IgD-negative memory B cell (primary cell): ENCODE measurements at regions not wholly inside any gene's neighbourhood (a gene's known extent, or its start where the extent isn't known, plus 50 kb on each side); places are given as distances from the start of the nearest gene placed in this dataset.

Source experiments
- H3K27ac Mint-ChIP-seq, 3 donors: one replicate each; pipeline ENCODE4 v1.8.0; 2020 to 2022; ENCODE audit warnings: mild to moderate bottlenecking in 3 of 3, mixed read lengths in 3 of 3, moderate library complexity in 1 of 3
- H3K27me3 Mint-ChIP-seq: one replicate; pipeline ENCODE4 v1.8.0; 2021; ENCODE audit warnings: mixed read lengths
- H3K36me3 Mint-ChIP-seq: one replicate; pipeline ENCODE4 v1.8.0; 2020; ENCODE audit warnings: mild to moderate bottlenecking, mixed read lengths
- H3K4me1 Mint-ChIP-seq, 3 donors: one replicate each; pipeline ENCODE4 v1.8.0; 2020 to 2022; ENCODE audit warnings: mixed read lengths in 3 of 3, mild to moderate bottlenecking in 1 of 3
- H3K4me3 Mint-ChIP-seq, 4 donors: one replicate each; pipeline ENCODE4 v1.8.0; 2020 to 2022; ENCODE audit warnings: mild to moderate bottlenecking in 4 of 4, mixed read lengths in 4 of 4, moderate library complexity in 3 of 4
- H3K9me3 Mint-ChIP-seq, 3 donors: one replicate each; pipeline ENCODE4 v1.8.0; 2020 to 2021; ENCODE audit warnings: mixed read lengths in 3 of 3, mild to moderate bottlenecking in 1 of 3

DNA sequence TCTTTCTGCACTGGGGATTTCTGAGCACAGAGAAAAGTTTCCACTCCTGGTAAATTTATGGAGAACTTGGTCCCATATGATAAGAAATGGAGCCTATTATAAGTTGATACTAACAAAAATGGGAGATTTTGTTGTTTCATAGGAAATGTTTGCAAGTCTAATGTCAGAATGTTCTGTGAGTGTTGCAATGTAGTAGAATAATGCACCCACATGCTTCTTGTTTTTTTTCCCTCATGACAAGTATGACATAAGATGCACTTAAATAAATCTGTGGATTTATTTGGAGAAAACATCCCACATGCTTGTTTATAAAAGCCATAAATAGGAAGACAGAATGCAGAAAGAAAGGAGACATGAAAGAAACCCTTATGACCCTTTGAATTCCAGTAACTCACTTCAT, 50.8 kb upstream of the KCNJ6 start:
- Mint-ChIP-seq H3K4me1 (no peaks in the 10 kb centered on the region), H3K36me3 (no peaks in the 10 kb centered on the region), H3K27ac (no peak overlapping the region), H3K27me3 (no peaks in the 10 kb centered on the region), H3K4me3 (no peak overlapping the region), H3K9me3 (peaks cover 0 to 2% (median 0%) of the 10 kb centered on the region in 3 donors)

DNA sequence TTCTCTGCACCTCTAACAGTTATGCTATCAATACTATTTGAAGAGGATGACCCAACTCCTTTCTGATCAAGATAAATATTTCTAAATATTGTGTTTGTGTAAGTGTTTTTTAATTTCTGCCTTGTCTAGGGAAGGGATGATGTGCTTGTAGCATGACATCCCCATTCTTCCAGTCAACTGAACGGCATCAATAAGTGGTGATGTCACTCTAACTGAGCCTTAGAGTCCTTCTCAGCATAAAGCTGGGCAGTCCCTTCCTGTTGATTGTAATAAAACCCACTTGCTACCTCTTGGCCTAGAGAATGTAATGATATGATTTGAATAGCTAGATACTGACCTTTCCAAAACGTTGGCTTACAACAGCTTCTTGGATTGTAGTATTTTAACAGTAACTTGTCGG, 52.5 kb upstream of the KCNJ6 start:
- Mint-ChIP-seq H3K27me3 (no peaks in the 10 kb centered on the region), H3K9me3 (peaks cover 0 to 2% (median 0%) of the 10 kb centered on the region in 3 donors), H3K36me3 (no peaks in the 10 kb centered on the region), H3K27ac (no peak overlapping the region), H3K4me1 (no peaks in the 10 kb centered on the region), H3K4me3 (no peak overlapping the region)

DNA sequence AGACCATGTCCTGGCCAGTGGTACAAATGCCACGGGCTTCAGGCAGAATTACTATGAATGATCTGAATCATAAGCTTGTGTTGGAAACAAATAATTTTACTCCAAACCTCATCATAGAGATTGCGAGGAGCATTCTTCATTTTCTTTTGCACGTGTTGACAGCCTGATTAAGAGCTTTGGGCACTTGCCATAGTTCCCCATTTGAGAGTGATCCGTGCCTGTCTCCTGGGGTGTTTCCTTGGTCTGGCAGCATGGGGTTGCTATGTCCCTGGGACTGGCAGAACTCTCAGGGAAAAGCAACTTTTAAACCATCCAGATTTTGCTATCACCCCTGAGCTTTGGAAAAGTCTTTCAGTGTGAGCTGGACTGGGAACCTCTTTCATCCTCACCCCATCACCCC, 54.3 kb upstream of the KCNJ6 start:
- no peaks in the 10 kb centered on the region for H3K4me1 Mint-ChIP-seq
- H3K27me3 Mint-ChIP-seq = no peaks in the 10 kb centered on the region
- H3K27ac Mint-ChIP-seq = no peak overlapping the region
- no peak overlapping the region for H3K4me3 Mint-ChIP-seq
- no peaks in the 10 kb centered on the region for H3K36me3 Mint-ChIP-seq
- H3K9me3 Mint-ChIP-seq = peaks cover 0 to 6% (median 0%) of the 10 kb centered on the region in 3 donors

DNA sequence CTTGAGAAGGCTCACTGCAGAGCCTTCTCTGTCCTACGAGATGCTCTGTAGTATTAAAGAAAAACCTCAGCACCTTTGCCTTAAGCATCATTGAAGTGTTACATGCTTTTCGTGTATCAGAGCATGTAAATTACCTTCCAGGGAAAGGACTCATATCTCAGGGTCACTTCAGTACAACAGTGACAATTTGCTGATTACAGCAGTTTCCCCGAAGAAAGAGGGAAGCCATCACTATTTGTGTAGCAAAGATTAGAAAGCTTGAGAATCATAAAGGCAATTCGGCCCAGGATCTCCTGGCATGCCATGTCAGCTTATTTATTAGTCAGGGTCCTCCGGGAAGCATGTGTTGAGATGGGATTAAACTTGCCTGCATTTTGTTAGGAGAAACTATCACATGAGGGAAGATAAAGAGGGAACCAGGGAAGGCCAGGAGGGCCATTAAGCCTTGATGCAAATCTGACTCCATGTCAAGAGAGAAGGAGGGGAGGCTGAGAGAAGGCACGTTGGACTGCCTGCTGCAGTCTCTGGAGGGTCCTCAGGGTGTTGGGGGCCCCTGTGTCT, 55.2 kb upstream of the KCNJ6 start:
- Mint-ChIP-seq H3K27ac (no peak overlapping the region), H3K9me3 (peaks cover 0 to 6% (median 0%) of the 10 kb centered on the region in 3 donors), H3K4me3 (no peak overlapping the region), H3K4me1 (no peaks in the 10 kb centered on the region), H3K27me3 (no peaks in the 10 kb centered on the region), H3K36me3 (no peaks in the 10 kb centered on the region)

DNA sequence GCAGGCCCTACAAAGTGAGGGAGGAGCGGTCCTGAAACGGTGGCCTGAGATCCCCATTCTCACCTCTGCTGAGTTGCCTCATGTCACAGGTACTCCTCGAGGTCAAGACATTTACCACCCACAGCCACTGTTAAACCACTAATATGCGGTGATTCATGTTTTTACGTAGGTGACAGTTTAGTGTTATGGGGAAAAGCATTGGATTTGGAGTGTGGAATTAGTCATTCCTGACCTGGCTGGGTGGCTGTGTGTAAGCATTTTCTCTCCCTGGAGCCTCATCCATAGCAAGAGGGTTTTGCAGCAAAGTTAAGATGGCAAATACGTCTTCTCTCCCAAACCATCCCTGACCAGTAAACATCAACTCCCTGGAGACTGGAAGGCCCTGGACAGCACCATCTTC, 57.8 kb upstream of the KCNJ6 start:
- Mint-ChIP-seq H3K36me3 (no peaks in the 10 kb centered on the region), H3K4me1 (no peaks in the 10 kb centered on the region), H3K27me3 (no peaks in the 10 kb centered on the region), H3K27ac (no peak overlapping the region), H3K9me3 (peaks cover 0 to 6% (median 0%) of the 10 kb centered on the region in 3 donors), H3K4me3 (no peak overlapping the region)

DNA sequence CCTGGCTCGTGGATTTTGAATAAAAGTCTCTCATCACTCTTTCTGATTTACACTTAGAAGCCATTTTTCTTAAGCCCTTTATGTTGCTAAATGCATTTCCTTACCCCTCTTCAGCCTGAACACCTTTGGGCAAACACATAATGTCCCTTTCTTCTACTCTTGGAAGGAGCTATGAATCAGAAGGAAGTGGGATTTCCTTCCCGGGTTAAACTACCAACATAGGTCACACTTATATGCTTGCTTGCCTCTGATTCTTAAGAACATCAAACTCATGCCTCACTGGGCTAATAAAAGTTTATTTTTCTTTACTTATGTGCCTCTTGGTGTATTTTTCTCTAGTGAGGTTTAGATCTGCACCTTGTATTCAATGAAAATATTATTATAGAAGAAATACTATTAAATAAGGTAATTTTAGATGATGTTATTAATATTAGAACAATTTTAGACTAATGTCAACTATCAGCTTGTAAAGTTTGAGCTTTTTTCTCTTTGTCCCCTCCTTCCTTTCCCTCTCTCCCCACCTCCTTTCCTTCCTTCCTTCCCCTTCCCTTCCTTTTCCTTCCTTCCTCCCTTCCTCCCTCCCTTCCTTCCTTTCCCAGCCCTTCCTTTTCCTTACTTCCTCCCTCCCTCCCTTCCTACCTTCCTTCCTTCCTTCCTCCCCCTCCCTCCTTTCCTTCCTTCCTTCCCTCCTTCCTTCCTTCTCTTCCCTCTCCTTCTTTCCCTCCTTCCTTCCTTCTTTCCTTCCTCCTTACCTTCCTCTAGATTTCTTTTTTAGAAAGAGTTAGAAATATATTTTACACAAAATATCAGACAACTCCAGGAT, 66.5 kb upstream of the KCNJ6 start:
- H3K36me3 Mint-ChIP-seq = no peaks in the 10 kb centered on the region
- no peak overlapping the region for H3K4me3 Mint-ChIP-seq
- H3K9me3 Mint-ChIP-seq = peaks cover 0 to 4% (median 3%) of the 10 kb centered on the region in 3 donors
- H3K4me1 Mint-ChIP-seq = no peaks in the 10 kb centered on the region
- H3K27me3 Mint-ChIP-seq = no peaks in the 10 kb centered on the region
- no peak overlapping the region for H3K27ac Mint-ChIP-seq

DNA sequence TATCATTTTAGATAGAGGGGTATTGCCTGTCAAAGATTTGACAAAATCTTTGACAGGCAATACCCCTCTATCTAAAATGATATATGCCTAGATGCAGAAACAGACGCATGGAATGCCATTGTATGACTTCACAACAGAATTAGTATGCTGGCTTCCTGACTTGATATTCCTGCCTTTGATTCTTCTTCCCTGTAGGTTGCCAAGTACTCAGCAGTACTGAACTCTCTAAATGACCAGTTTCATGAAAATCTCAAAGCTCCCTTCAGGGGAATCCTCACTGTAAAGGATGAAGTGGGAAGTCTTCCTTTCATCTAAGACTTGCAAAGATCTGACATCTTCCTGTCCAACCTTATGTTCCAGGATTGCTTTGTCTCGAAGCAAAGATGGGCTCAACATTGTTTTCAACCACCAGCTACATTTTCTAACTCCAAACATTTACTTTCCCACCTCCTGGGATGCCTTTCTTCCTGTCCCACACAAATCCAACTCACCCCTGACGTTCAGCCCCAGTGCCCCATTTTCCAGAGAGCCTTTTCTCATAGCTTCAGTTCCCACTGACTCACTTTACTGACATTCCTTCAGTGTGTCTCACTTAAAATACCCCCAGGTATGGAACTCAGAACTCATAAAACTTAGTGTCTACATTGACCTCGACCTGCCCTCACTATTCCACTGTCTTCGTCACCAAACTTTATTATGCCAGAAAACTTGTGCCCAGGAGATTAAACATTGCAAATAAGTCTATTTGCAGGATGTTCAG, 67.3 kb upstream of the KCNJ6 start:
- Mint-ChIP-seq H3K9me3 (peaks cover 0 to 4% (median 3%) of the 10 kb centered on the region in 3 donors), H3K27me3 (no peaks in the 10 kb centered on the region), H3K36me3 (no peaks in the 10 kb centered on the region), H3K4me3 (no peak overlapping the region), H3K4me1 (no peaks in the 10 kb centered on the region), H3K27ac (no peak overlapping the region)

DNA sequence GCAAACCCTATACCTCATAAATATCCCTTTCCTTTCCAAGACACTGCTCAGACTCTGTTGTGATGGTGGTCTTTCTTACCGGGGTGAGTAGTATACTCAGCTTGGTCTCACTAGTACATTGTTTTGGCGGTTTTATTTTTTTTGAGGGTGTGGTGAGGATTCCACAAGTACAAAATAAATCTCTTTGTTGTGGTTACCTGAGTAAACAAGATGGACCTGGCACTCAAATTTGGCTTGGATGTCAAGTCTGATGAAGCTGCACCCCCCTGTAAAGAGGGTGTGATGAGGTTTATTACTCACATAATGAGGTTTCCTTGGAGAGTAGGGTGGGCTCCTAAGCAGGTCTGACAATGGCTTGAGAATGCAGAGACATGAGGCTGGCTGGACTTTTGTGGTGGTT, 68.2 kb upstream of the KCNJ6 start:
- no peaks in the 10 kb centered on the region for H3K36me3 Mint-ChIP-seq
- H3K4me1 Mint-ChIP-seq = no peaks in the 10 kb centered on the region
- H3K9me3 Mint-ChIP-seq = peaks cover 0 to 4% (median 3%) of the 10 kb centered on the region in 3 donors
- no peak overlapping the region for H3K4me3 Mint-ChIP-seq
- no peaks in the 10 kb centered on the region for H3K27me3 Mint-ChIP-seq
- no peak overlapping the region for H3K27ac Mint-ChIP-seq

DNA sequence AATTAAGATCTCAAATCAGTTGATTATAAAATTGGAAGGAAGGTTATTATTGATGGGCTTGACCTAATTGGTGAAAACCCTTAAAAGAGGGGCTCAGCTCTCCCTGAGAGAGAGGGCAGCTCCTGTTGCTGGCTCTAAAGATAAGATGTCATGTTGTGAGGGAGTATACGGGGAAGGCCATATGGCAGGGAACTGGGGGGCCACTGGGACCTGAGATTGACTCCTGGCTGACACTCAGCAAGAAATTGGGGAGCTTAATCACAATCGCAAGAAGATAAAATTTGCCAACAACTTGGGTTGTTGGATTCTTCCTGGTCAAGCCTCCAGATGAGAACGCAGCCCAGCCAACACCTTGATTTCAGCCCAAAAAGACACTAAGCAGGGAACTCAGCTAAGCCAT, 69.7 kb upstream of the KCNJ6 start:
- Mint-ChIP-seq H3K4me1 (no peaks in the 10 kb centered on the region), H3K27me3 (no peaks in the 10 kb centered on the region), H3K4me3 (no peak overlapping the region), H3K9me3 (peaks cover 0 to 6% (median 3%) of the 10 kb centered on the region in 3 donors), H3K27ac (no peak overlapping the region), H3K36me3 (no peaks in the 10 kb centered on the region)

DNA sequence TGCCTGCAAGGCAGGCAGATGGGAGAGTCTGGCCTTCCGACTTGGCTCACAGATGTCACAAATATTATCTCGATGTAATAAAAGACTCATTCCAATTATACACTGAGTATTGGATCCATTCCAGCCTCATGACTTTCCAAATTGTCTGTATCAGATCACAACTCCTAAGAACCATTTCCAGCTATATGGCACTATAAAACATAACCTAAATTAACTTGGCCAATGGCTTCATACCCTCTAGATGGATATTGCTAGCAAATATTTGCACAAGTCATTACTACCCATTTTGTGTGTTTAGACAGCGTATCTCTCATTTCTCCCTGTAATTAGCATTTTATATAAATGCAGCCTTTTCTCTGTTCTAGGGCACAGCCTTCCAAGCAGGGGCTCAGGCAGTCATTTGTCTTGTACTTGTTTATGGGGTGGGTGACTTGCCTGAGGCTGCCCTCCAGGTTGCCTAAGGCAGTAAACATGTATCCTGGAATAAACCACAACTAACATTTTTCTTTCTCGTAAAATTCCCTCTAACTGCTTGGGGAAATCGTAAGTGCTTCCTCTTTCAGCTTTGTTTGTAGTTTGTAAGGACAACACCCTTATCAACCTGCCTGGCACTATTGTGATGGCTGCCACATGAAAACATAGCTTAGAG, 70.6 kb upstream of the KCNJ6 start:
- Mint-ChIP-seq H3K36me3 (no peaks in the 10 kb centered on the region), H3K27me3 (no peaks in the 10 kb centered on the region), H3K4me3 (no peak overlapping the region), H3K9me3 (peaks cover 0 to 12% (median 3%) of the 10 kb centered on the region in 3 donors), H3K27ac (no peak overlapping the region), H3K4me1 (no peaks in the 10 kb centered on the region)

DNA sequence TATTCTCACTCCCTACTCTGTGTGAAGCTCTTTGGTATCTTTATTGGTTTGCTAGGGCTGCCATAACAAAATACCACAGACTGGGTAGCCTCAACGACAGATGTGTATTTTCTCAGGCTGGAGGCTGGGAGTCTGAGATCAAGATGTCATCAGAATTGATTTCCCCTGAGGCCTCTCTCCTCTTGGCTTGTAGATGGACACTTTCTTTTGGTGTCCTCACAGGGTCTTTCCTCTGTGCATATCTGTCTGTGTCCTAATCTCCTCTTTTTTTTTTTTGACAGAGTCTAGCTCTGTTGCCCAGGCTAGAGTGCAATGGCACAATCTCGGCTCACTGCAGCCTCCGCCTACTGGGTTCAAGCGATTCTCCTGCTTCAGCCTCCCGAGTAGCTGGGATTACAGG, 71.4 kb upstream of the KCNJ6 start:
- H3K4me3 Mint-ChIP-seq = no peak overlapping the region
- no peaks in the 10 kb centered on the region for H3K4me1 Mint-ChIP-seq
- no peaks in the 10 kb centered on the region for H3K36me3 Mint-ChIP-seq
- no peaks in the 10 kb centered on the region for H3K27me3 Mint-ChIP-seq
- peaks cover 0 to 12% (median 3%) of the 10 kb centered on the region in 3 donors for H3K9me3 Mint-ChIP-seq
- no peak overlapping the region for H3K27ac Mint-ChIP-seq

DNA sequence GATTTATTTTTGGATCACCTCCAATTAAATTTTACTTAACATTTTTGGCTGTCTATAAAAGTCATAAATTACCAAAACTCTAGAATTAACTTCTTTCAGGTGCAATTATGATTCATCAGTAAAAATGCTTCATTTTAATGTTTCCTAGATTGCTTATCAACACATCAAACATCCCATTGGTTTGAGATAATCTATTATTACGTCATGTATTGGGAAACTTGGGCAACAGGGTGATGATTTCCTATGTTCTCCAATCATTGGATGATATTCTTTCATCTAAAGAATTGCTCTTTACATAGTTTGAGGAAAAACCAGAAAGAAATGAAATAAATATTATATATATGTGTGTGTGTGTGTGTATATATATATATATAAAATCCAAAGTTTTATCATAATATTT, 76.8 kb upstream of the KCNJ6 start:
- Mint-ChIP-seq H3K27ac (no peak overlapping the region), H3K4me3 (no peak overlapping the region), H3K36me3 (no peaks in the 10 kb centered on the region), H3K4me1 (no peaks in the 10 kb centered on the region), H3K27me3 (no peaks in the 10 kb centered on the region), H3K9me3 (peaks cover 0 to 8% (median 0%) of the 10 kb centered on the region in 3 donors)

DNA sequence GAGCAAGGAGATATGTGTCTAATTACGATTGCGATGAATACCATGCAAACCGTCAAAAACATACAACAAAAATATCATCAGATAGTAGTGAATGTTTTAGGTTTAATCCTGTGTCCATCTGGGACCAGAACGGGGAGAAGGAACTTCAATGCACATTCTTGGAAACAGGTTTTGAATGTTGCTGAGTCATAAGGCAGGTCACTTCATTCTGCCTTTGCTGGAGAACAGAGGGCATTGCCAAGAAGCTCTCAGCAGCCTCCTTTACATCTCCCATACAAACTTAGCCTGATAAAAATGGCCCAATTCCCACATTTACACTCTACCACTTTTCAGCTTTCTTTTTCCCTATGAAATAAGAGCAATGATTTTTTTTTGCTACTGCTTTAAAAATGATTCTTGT, 78.0 kb upstream of the KCNJ6 start:
- H3K36me3 Mint-ChIP-seq = no peaks in the 10 kb centered on the region

DNA sequence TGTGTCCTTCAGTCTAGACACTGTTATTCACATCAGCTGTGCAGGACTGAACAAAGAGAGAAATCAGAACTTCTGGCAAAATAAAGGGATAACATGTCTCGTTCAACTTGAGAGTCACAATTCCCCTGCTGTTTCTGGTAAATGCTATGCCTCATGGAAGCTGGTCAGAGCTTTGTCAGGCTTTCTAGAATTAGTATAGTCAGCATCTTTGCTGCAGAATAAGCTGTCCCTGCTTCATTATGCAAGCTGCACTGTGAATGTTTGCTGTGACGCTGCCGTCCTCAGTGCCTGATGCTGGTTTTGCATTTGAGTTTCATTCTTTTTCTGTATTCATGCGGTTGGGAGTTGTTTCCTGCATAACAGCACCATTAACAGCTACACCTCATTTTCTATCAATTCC, 96.4 kb upstream of the KCNJ6 start:
- no peaks in the 10 kb centered on the region for H3K4me1 Mint-ChIP-seq
- H3K9me3 Mint-ChIP-seq = peaks cover 4 to 12% (median 8%) of the 10 kb centered on the region in 3 donors
- H3K27ac Mint-ChIP-seq = no peak overlapping the region
- H3K4me3 Mint-ChIP-seq = no peak overlapping the region
- no peaks in the 10 kb centered on the region for H3K27me3 Mint-ChIP-seq
- no peaks in the 10 kb centered on the region for H3K36me3 Mint-ChIP-seq

More for the DNA sequence above, 78.0 kb upstream of the KCNJ6 start:
- Mint-ChIP-seq H3K4me1 (no peaks in the 10 kb centered on the region), H3K4me3 (no peak overlapping the region), H3K27me3 (no peaks in the 10 kb centered on the region), H3K27ac (no peak overlapping the region), H3K9me3 (peaks cover 0 to 8% (median 0%) of the 10 kb centered on the region in 3 donors)

DNA sequence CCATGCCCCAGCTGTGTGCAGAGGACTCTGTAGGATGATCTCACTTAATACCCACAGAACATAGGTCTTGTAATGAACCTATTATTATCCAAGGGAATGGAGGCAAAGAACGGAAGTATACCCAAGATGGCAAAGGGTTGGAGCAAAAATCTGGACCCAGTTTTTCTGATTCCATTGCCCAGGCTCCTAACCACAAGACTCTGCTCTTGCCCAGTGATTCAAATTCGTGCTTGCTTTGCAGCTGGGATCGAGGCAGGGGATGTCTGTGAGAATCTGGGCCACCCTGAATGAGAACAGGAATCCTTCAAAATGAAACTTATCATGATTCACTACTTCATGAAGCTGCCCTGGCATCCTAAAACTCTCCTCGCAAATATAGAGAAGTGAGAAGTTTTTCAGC, 97.5 kb upstream of the KCNJ6 start:
- H3K36me3 Mint-ChIP-seq = no peaks in the 10 kb centered on the region
- no peaks in the 10 kb centered on the region for H3K4me1 Mint-ChIP-seq
- no peak overlapping the region for H3K27ac Mint-ChIP-seq
- no peaks in the 10 kb centered on the region for H3K27me3 Mint-ChIP-seq
- H3K9me3 Mint-ChIP-seq = peaks cover 5 to 13% (median 5%) of the 10 kb centered on the region in 3 donors
- no peak overlapping the region for H3K4me3 Mint-ChIP-seq
